Neural cell (in vitro differentiated cells): ENCODE measurements at regions not wholly inside any gene's neighbourhood (a gene's known extent, or its start where the extent isn't known, plus 50 kb on each side); places are given as distances from the start of the nearest gene placed in this dataset.

Source experiments
- TAF1 ChIP-seq: IDR thresholded peaks from 2 replicates; pipeline ENCODE4 v1.6.1; 2012; ENCODE audit warnings: low read depth
- TF ChIP-seq, protein P1 (sequence below): fragments of 450-650 bp; IDR thresholded peaks from 2 replicates; pipeline ENCODE4 v1.5.1; 2014; ENCODE audit warnings: antibody characterized with exemption, mild to moderate bottlenecking, moderate library complexity; ENCODE audit not compliant: poor library complexity, severe bottlenecking

DNA sequence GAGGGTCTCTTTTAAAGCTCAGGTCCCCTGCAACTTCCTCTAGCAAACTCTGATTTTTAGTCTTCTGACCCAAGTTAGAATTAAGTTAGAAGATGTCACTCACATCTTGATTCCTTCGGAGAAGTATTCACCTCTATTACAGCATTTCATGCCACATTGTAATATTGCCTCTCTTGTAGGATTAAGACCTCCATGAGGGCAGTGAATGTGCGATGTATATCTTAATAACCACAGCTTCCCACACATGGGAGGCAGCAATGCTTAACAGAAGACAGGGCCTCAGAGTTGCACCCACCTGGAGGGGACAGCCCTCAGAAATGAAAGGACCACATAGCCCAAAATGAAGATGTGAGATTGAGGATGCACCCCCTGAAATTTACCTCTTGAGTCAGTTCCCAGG is 270.3 kb downstream of the HTR7 start:
- TF ChIP-seq, protein P1, sequence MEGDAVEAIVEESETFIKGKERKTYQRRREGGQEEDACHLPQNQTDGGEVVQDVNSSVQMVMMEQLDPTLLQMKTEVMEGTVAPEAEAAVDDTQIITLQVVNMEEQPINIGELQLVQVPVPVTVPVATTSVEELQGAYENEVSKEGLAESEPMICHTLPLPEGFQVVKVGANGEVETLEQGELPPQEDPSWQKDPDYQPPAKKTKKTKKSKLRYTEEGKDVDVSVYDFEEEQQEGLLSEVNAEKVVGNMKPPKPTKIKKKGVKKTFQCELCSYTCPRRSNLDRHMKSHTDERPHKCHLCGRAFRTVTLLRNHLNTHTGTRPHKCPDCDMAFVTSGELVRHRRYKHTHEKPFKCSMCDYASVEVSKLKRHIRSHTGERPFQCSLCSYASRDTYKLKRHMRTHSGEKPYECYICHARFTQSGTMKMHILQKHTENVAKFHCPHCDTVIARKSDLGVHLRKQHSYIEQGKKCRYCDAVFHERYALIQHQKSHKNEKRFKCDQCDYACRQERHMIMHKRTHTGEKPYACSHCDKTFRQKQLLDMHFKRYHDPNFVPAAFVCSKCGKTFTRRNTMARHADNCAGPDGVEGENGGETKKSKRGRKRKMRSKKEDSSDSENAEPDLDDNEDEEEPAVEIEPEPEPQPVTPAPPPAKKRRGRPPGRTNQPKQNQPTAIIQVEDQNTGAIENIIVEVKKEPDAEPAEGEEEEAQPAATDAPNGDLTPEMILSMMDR: no peak
- TF ChIP-seq TAF1: no peak
